Neuronal stem cell (in vitro differentiated cells): ENCODE measurements at regions not wholly inside any gene's neighbourhood (a gene's known extent, or its start where the extent isn't known, plus 50 kb on each side); places are given as distances from the start of the nearest gene placed in this dataset.
"Not testable (repeated sequence)": the region's sequence is repeated elsewhere in the genome, so short reads cannot be mapped to it uniquely, and the experiment has no call there.

Experiments
- DNase-seq: peaks from one replicate; pipeline ENCODE4 v3.0.0-alpha.2; 2013; ENCODE audit warnings: low spot score
- H2AFZ ChIP-seq: one replicate; pipeline ENCODE4 v1.6.1; 2013; ENCODE audit warnings: mild to moderate bottlenecking, low read length, inconsistent platforms
- H2AK5ac ChIP-seq: 2 replicates; pipeline ENCODE4 v1.6.1; 2013; ENCODE audit warnings: low read depth, mild to moderate bottlenecking, inconsistent platforms, low read length, moderate library complexity, mixed read lengths
- H2BK120ac ChIP-seq: 2 replicates; pipeline ENCODE4 v1.6.1; 2013; ENCODE audit warnings: low read depth, mild to moderate bottlenecking, inconsistent platforms, low read length, moderate library complexity, mixed read lengths
- H2BK12ac ChIP-seq: one replicate; pipeline ENCODE4 v1.6.1; 2013; ENCODE audit warnings: low read length, inconsistent platforms
- H2BK15ac ChIP-seq: 2 replicates; pipeline ENCODE4 v1.6.1; 2013; ENCODE audit warnings: mild to moderate bottlenecking, low read length, inconsistent platforms, mixed read lengths
- H2BK5ac ChIP-seq: one replicate; pipeline ENCODE4 v1.6.1; 2013; ENCODE audit warnings: inconsistent platforms, mild to moderate bottlenecking, low read length, moderate library complexity
- H3K14ac ChIP-seq: one replicate; pipeline ENCODE4 v1.6.1; 2013; ENCODE audit warnings: low read length, inconsistent platforms
- H3K18ac ChIP-seq: 2 replicates; pipeline ENCODE4 v1.6.1; 2013; ENCODE audit warnings: low read length, inconsistent platforms
- H3K23ac ChIP-seq: 2 replicates; pipeline ENCODE4 v1.6.1; 2013; ENCODE audit warnings: low read depth, mild to moderate bottlenecking, mixed read lengths, low read length, inconsistent platforms; ENCODE audit not compliant: poor library complexity
- H3K27ac ChIP-seq: replicated peaks from 3 replicates; pipeline ENCODE4 v1.5.1; 2013; ENCODE audit warnings: low read length, inconsistent platforms
- H3K27me3 ChIP-seq, 3 experiments: 2 replicates each; pipeline ENCODE4 v1.6.1; 2013; ENCODE audit warnings: low read length in 3 of 3, mild to moderate bottlenecking in 2 of 3, inconsistent platforms in 1 of 3, low read depth in 1 of 3, mixed read lengths in 1 of 3, moderate library complexity in 1 of 3; ENCODE audit not compliant: control insufficient read depth in 3 of 3, insufficient read depth in 3 of 3
- H3K36me3 ChIP-seq, 2 donors: replicated peaks in 1 of 2; 2 replicates each; pipeline ENCODE4 v1.6.1; 2013; ENCODE audit warnings: low read length in 2 of 2; ENCODE audit not compliant: control insufficient read depth in 2 of 2, insufficient read depth in 2 of 2
- H3K4ac ChIP-seq: 2 replicates; pipeline ENCODE4 v1.6.1; 2013; ENCODE audit warnings: inconsistent platforms, mild to moderate bottlenecking, low read length, moderate library complexity
- H3K4me1 ChIP-seq, 2 donors: 1 replicate in 1 of 2; 2 replicates in 1 of 2; pipeline ENCODE4 v1.6.1; 2013; ENCODE audit warnings: low read length in 2 of 2, low read depth in 1 of 2; ENCODE audit not compliant: control insufficient read depth in 2 of 2, insufficient read depth in 1 of 2
- H3K4me2 ChIP-seq: one replicate; pipeline ENCODE4 v1.6.1; 2013; ENCODE audit warnings: mild to moderate bottlenecking, low read length, inconsistent platforms; ENCODE audit not compliant: insufficient read depth, poor library complexity, severe bottlenecking
- H3K4me3 ChIP-seq, 2 donors: 2 replicates each; pipeline ENCODE4 v1.5.1; 2013; ENCODE audit warnings: low read length in 2 of 2, mild to moderate bottlenecking in 2 of 2, inconsistent platforms in 1 of 2, moderate library complexity in 1 of 2
- H3K79me1 ChIP-seq: one replicate; pipeline ENCODE4 v1.6.1; 2013; ENCODE audit warnings: low read depth, mild to moderate bottlenecking, inconsistent platforms, low read length, moderate library complexity
- H3K9ac ChIP-seq: one replicate; pipeline ENCODE4 v1.6.1; 2013; ENCODE audit warnings: mild to moderate bottlenecking, low read depth, low read length, inconsistent platforms; ENCODE audit not compliant: poor library complexity
- H3K9me3 ChIP-seq, 2 donors: replicated peaks in 1 of 2; 2 replicates each; pipeline versions ENCODE3 to v1.6.1; 2013; ENCODE audit warnings: low read length in 2 of 2, mild to moderate bottlenecking in 2 of 2, inconsistent platforms in 1 of 2, low read depth in 1 of 2, mixed read lengths in 1 of 2, moderate library complexity in 1 of 2; ENCODE audit not compliant: control insufficient read depth in 2 of 2, insufficient read depth in 1 of 2
- H4K8ac ChIP-seq: one replicate; pipeline ENCODE4 v1.6.1; 2013; ENCODE audit warnings: low read depth, mild to moderate bottlenecking, inconsistent platforms, low read length, moderate library complexity
- H4K91ac ChIP-seq: one replicate; pipeline ENCODE4 v1.6.1; 2013; ENCODE audit warnings: low read length, low read depth, mild to moderate bottlenecking, inconsistent platforms; ENCODE audit not compliant: poor library complexity
- WGBS, 2 donors: extraction: QIAGEN DNeasy Blood & Tissue Kit; methylation state at CpG; one replicate each; pipeline ENCODE4 v1.1.7; 2013; ENCODE audit warnings: missing lambda C conversion rate in 2 of 2, mixed read lengths in 1 of 2; ENCODE audit not compliant: insufficient read length in 2 of 2, insufficient replicate concordance in 1 of 2; ENCODE audit errors: extremely low coverage in 2 of 2; 5-methylcytosine and 5-hydroxymethylcytosine counted together

GRCh38 chr13:50393628-50394027, 378.4 kb downstream of the KCNRG start:
- H3K9me3 ChIP-seq, result peaks cover 0 to 4% of the 10 kb centered on the region in 2 donors
- no peak overlapping the region for H2BK12ac ChIP-seq
- no peak overlapping the region for H4K8ac ChIP-seq
- H3K4ac ChIP-seq, result no peak overlapping the region
- DNase-seq, result peak; percentile 30
- no peak overlapping the region for H3K18ac ChIP-seq
- no peak overlapping the region for H3K4me3 ChIP-seq
- H2BK15ac ChIP-seq, result no peak overlapping the region
- H2BK120ac ChIP-seq, result no peak overlapping the region
- no peak overlapping the region for H4K91ac ChIP-seq
- no peak overlapping the region for H2AFZ ChIP-seq
- no peak overlapping the region for H2BK5ac ChIP-seq
- H3K23ac ChIP-seq, result no peak overlapping the region
- no peaks in the 10 kb centered on the region for H3K36me3 ChIP-seq
- H3K27ac ChIP-seq, result no peak overlapping the region
- H3K79me1 ChIP-seq, result no peaks in the 10 kb centered on the region
- H3K4me1 ChIP-seq, result peaks cover 7 to 9% of the 10 kb centered on the region in 2 donors
- no peak overlapping the region for H3K4me2 ChIP-seq
- H3K9ac ChIP-seq, result no peak overlapping the region
- no CpG with 5 or more reads among the region's 6 CpGs for WGBS, 2 donors
- H3K14ac ChIP-seq, result no peak overlapping the region
- no peak overlapping the region for H2AK5ac ChIP-seq
- H3K27me3 ChIP-seq, result no peaks in the 10 kb centered on the region

DNA sequence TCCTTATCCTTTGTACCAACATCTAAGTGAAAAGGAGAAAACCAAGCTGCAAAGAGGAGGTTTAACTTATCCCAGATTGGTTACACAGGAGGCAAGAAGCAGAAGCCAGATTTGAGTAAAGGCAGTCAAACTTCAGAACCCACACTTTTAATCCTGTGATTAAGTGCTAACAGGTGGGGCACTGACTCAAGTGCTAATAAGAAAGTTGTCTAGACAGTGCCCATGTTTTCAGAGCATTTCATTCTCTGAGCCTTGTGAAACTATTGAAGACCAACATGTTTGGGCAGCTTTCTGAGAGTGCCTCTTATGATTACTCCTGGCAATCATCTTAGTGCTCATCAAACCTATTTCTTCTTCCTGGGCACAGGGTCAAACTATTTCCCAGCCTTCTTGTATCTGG, 380.8 kb downstream of the KCNRG start:
- Histone ChIP-seq H3K27ac (no peak overlapping the region), H3K23ac (no peak overlapping the region), H2BK5ac (no peak overlapping the region), H2BK120ac (no peak overlapping the region), H2BK15ac (no peak overlapping the region), H3K36me3 (no peaks in the 10 kb centered on the region), H3K18ac (no peak overlapping the region), H3K4me1 (peaks cover 5 to 9% of the 10 kb centered on the region in 2 donors), H3K79me1 (no peaks in the 10 kb centered on the region), H3K27me3 (no peaks in the 10 kb centered on the region), H2BK12ac (no peak overlapping the region), H3K4ac (no peak overlapping the region), H4K91ac (no peak overlapping the region), H2AFZ (no peak overlapping the region), H3K4me2 (no peak overlapping the region), H2AK5ac (no peak overlapping the region), H3K9ac (no peak overlapping the region), H3K9me3 (peaks cover 0 to 4% of the 10 kb centered on the region in 2 donors), H3K14ac (no peak overlapping the region), H3K4me3 (no peak overlapping the region), H4K8ac (no peak overlapping the region)
- no peak for DNase-seq

GRCh38 chr13:50396618-50397017, 381.4 kb downstream of the KCNRG start:
- not testable (repeated sequence) for H4K91ac ChIP-seq, H3K36me3 ChIP-seq, DNase-seq, H3K27ac ChIP-seq, H3K23ac ChIP-seq, H3K79me1 ChIP-seq, H3K4ac ChIP-seq, H2BK12ac ChIP-seq, H3K18ac ChIP-seq, H3K9ac ChIP-seq, H2AK5ac ChIP-seq, H2AFZ ChIP-seq, H2BK120ac ChIP-seq, H4K8ac ChIP-seq, H2BK15ac ChIP-seq, H2BK5ac ChIP-seq, H3K27me3 ChIP-seq, H3K4me3 ChIP-seq, H3K14ac ChIP-seq, H3K9me3 ChIP-seq, H3K4me2 ChIP-seq
- WGBS, 2 donors, result no CpG with 5 or more reads among the region's 31 CpGs
- H3K4me1 ChIP-seq, result peaks cover 8 to 14% of the 10 kb centered on the region in 2 donors

- no peaks in the 10 kb centered on the region for H3K27me3 ChIP-seq
- H3K4ac ChIP-seq, result no peak overlapping the region
- no peak overlapping the region for H3K18ac ChIP-seq
- no peaks in the 10 kb centered on the region for H3K79me1 ChIP-seq
- H3K4me2 ChIP-seq, result no peak overlapping the region
- DNase-seq, result no peak
- no peak overlapping the region for H2AK5ac ChIP-seq
- H3K4me3 ChIP-seq, result no peak overlapping the region
- H3K23ac ChIP-seq, result no peak overlapping the region
- no peak overlapping the region for H3K27ac ChIP-seq
- H3K36me3 ChIP-seq, result no peaks in the 10 kb centered on the region
- H4K8ac ChIP-seq, result no peak overlapping the region
- WGBS, 2 donors, result no CpG with 5 or more reads among the region's 3 CpGs
- no peak overlapping the region for H2BK12ac ChIP-seq
- no peak overlapping the region for H2BK15ac ChIP-seq
- H2AFZ ChIP-seq, result no peak overlapping the region
- no peak overlapping the region for H3K9ac ChIP-seq
- peaks cover 0 to 4% of the 10 kb centered on the region in 2 donors for H3K9me3 ChIP-seq
- H3K4me1 ChIP-seq, result peaks cover 2 to 7% of the 10 kb centered on the region in 2 donors
- no peak overlapping the region for H2BK5ac ChIP-seq
- no peak overlapping the region for H3K14ac ChIP-seq
- no peak overlapping the region for H4K91ac ChIP-seq
- no peak overlapping the region for H2BK120ac ChIP-seq
Measured at GRCh38 chr13:50400035-50400726, 384.9 kb downstream of the KCNRG start.
